ENCODE measurements at regions not wholly inside any gene's neighbourhood (a gene's known extent, or its start where the extent isn't known, plus 50 kb on each side); places are given as distances from the start of the nearest gene placed in this dataset.

GRCh38 chr7:12056977-12057376 is 154.1 kb upstream of the TMEM106B start:
- no peak overlapping the region for H3K4me3 ChIP-seq (ENCODE audit: control insufficient read depth, low read depth, low read length)
- no peak for TF ChIP-seq CTCF (conservative IDR thresholded peaks at IDR 0.05; ENCODE audit: control insufficient read depth, insufficient read depth, low read depth, low read length)
- DNase-seq (ENCODE audit: low read depth): no peak

- no peak overlapping the region for H3K4me3 ChIP-seq (ENCODE audit: control insufficient read depth, low read depth, low read length)
- no peak for DNase-seq (ENCODE audit: low read depth)
- peak; percentile 35 for TF ChIP-seq CTCF (conservative IDR thresholded peaks at IDR 0.05; ENCODE audit: control insufficient read depth, insufficient read depth, low read depth, low read length)
Observed at GRCh38 chr7:12062062-12062461, 149.0 kb upstream of the TMEM106B start.

GRCh38 chr7:12064586-12065127 is 146.4 kb upstream of the TMEM106B start:
- no peak for DNase-seq (ENCODE audit: low read depth)
- TF ChIP-seq CTCF (conservative IDR thresholded peaks at IDR 0.05; ENCODE audit: control insufficient read depth, insufficient read depth, low read depth, low read length): no peak
- no peak overlapping the region for H3K4me3 ChIP-seq (ENCODE audit: control insufficient read depth, low read depth, low read length)

GRCh38 chr7:12066004-12066403 is 145.1 kb upstream of the TMEM106B start:
- DNase-seq (ENCODE audit: low read depth): no peak
- no peak overlapping the region for H3K4me3 ChIP-seq (ENCODE audit: control insufficient read depth, low read depth, low read length)
- no peak for TF ChIP-seq CTCF (conservative IDR thresholded peaks at IDR 0.05; ENCODE audit: control insufficient read depth, insufficient read depth, low read depth, low read length)

- no peak for TF ChIP-seq CTCF (conservative IDR thresholded peaks at IDR 0.05; ENCODE audit: control insufficient read depth, insufficient read depth, low read depth, low read length)
- peak; percentile 6 for DNase-seq (ENCODE audit: low read depth)
- no peak overlapping the region for H3K4me3 ChIP-seq (ENCODE audit: control insufficient read depth, low read depth, low read length)
Observed at GRCh38 chr7:12066521-12066920, 144.6 kb upstream of the TMEM106B start.

GRCh38 chr7:12067156-12067831 is 143.8 kb upstream of the TMEM106B start:
- TF ChIP-seq CTCF (conservative IDR thresholded peaks at IDR 0.05; ENCODE audit: control insufficient read depth, insufficient read depth, low read depth, low read length): peak; percentile 56
- H3K4me3 ChIP-seq (ENCODE audit: control insufficient read depth, low read depth, low read length): no peak overlapping the region
- DNase-seq (ENCODE audit: low read depth): peak; percentile 48

Data from fibroblast of mammary gland (primary cell).